Uterus (tissue), 2 donors: ENCODE measurements at regions not wholly inside any gene's neighbourhood (a gene's known extent, or its start where the extent isn't known, plus 50 kb on each side); places are given as distances from the start of the nearest gene placed in this dataset.

Experiments used
- CTCF ChIP-seq, 4 experiments: fragments of 200-600 bp in 2 of 4; fragments of 450-650 bp in 2 of 4; sonication (generic) in 2 of 4; IDR thresholded peaks; one replicate each; pipeline ENCODE4 v1.5.1; 2016 to 2019; ENCODE audit warnings: antibody characterized with exemption in 4 of 4, mild to moderate bottlenecking in 2 of 4, moderate library complexity in 1 of 4
- POLR2A ChIP-seq, 2 donors: fragments of 450-650 bp; IDR thresholded peaks; one replicate each; pipeline ENCODE4 v1.6.1; 2016; ENCODE audit warnings: antibody characterized with exemption in 2 of 2, mild to moderate bottlenecking in 1 of 2, moderate library complexity in 1 of 2

- TF ChIP-seq CTCF (IDR thresholded peaks at IDR 0.05) (no peak), POLR2A (IDR thresholded peaks at IDR 0.05) (no peak)
These were observed 193.4 kb upstream of the FZD8 start for GRCh38 chr10:35835545-35835944.
